WTC11 (cell line): ENCODE measurements at regions not wholly inside any gene's neighbourhood (a gene's known extent, or its start where the extent isn't known, plus 50 kb on each side); places are given as distances from the start of the nearest gene placed in this dataset.

Source experiments
- ATAC-seq: fragments of 200-7000 bp; cut with Tn5 transposase; 2 replicates; pipeline ENCODE4 v1.10.0; 2021; ENCODE audit warnings: mild to moderate bottlenecking, moderate library complexity
- CTCF ChIA-PET: fragments of 300-600 bp; sonication (Branson Sonifier 250); formaldehyde crosslinking; loops from one replicate; lab custom pipeline; 2021; ENCODE audit warnings: antibody characterized with exemption; lab: Charles Lee
- POLR2A ChIA-PET: fragments of 350-600 bp; sonication (Branson Sonifier 250); formaldehyde crosslinking; loops from one replicate; lab custom pipeline; 2021; ENCODE audit warnings: antibody characterized with exemption; lab: Charles Lee
- DNase-seq: peaks from one replicate; pipeline ENCODE4 v3.0.0; 2021; ENCODE audit warnings: low spot score
- H3K27ac Mint-ChIP-seq: 2 replicates; pipeline ENCODE4 v1.8.0; 2021; ENCODE audit warnings: mixed read lengths
- H3K27me3 Mint-ChIP-seq: 2 replicates; pipeline ENCODE4 v1.8.0; 2021; ENCODE audit warnings: low read depth, mild to moderate bottlenecking, moderate library complexity, mixed read lengths
- H3K36me3 Mint-ChIP-seq: 2 replicates; pipeline ENCODE4 v1.8.0; 2021; ENCODE audit warnings: mixed read lengths
- H3K4me1 Mint-ChIP-seq: 2 replicates; pipeline ENCODE4 v1.8.0; 2022; ENCODE audit warnings: mixed read lengths
- H3K4me3 Mint-ChIP-seq: 2 replicates; pipeline ENCODE4 v1.8.0; 2021; ENCODE audit warnings: mild to moderate bottlenecking, moderate library complexity, mixed read lengths
- H3K9me3 Mint-ChIP-seq: 2 replicates; pipeline ENCODE4 v1.8.0; 2021; ENCODE audit warnings: mixed read lengths
- HMGA2 ChIP-seq: fragments of 250-450 bp; sonication (Bioruptor Pico); IDR thresholded peaks from 2 replicates; pipeline ENCODE4 v1.4.0; 2021; ENCODE audit warnings: mild to moderate bottlenecking, moderate library complexity
- IRF2 ChIP-seq: sonication (generic); formaldehyde crosslinking; IDR thresholded peaks from 2 replicates; pipeline ENCODE4 v1.8.0; 2022; ENCODE audit warnings: low read depth, missing genetic modification reagents, borderline replicate concordance
- JAZF1 ChIP-seq: fragments of 250-450 bp; sonication (Bioruptor Pico); IDR thresholded peaks from 2 replicates; pipeline ENCODE4 v1.9.0; 2021; ENCODE audit warnings: moderate library complexity, mild to moderate bottlenecking, inconsistent platforms
- JUN ChIP-seq: sonication (generic); formaldehyde crosslinking; IDR thresholded peaks from 2 replicates; pipeline ENCODE4 v1.8.0; 2023; ENCODE audit warnings: mild to moderate bottlenecking, missing genetic modification reagents
- NFYB ChIP-seq: sonication (generic); formaldehyde crosslinking; conservative IDR thresholded peaks from 2 replicates; pipeline ENCODE4 v1.8.0; 2022; ENCODE audit warnings: low read depth, missing genetic modification reagents
- OVOL2 ChIP-seq: fragments of 250-450 bp; sonication (Bioruptor Pico); IDR thresholded peaks from 2 replicates; pipeline ENCODE4 v1.9.0; 2021; ENCODE audit warnings: mild to moderate bottlenecking, borderline replicate concordance
- SMAD3 ChIP-seq: sonication (generic); formaldehyde crosslinking; IDR thresholded peaks from 2 replicates; pipeline ENCODE4 v1.8.0; 2022; ENCODE audit warnings: missing genetic modification reagents, mild to moderate bottlenecking, borderline replicate concordance
- TCF7 ChIP-seq: sonication (generic); formaldehyde crosslinking; IDR thresholded peaks from 2 replicates; pipeline ENCODE4 v1.8.0; 2022; ENCODE audit warnings: mild to moderate bottlenecking, low read depth, missing genetic modification reagents, moderate library complexity
- TEAD4 ChIP-seq: sonication (generic); formaldehyde crosslinking; IDR thresholded peaks from 2 replicates; pipeline ENCODE4 v1.8.0; 2022; ENCODE audit warnings: mild to moderate bottlenecking, missing genetic modification reagents
- ZNF232 ChIP-seq: sonication (generic); formaldehyde crosslinking; IDR thresholded peaks from 2 replicates; pipeline ENCODE4 v1.8.0; 2022; ENCODE audit warnings: mild to moderate bottlenecking, missing genetic modification reagents
- ZNF396 ChIP-seq: fragments of 250-450 bp; sonication (Bioruptor Pico); IDR thresholded peaks from 2 replicates; pipeline ENCODE4 v1.8.0; 2021; ENCODE audit warnings: mild to moderate bottlenecking, moderate library complexity, borderline replicate concordance
- TF ChIP-seq, protein P1 (sequence below): sonication (generic); formaldehyde crosslinking; IDR thresholded peaks from 2 replicates; pipeline ENCODE4 v1.8.0; 2022; ENCODE audit warnings: missing genetic modification reagents
- TF ChIP-seq, protein P2 (sequence below): sonication (generic); formaldehyde crosslinking; IDR thresholded peaks from 2 replicates; pipeline ENCODE4 v1.8.1; 2023; ENCODE audit warnings: mild to moderate bottlenecking, missing genetic modification reagents, moderate library complexity
- TF ChIP-seq, protein P3 (sequence below): sonication (generic); formaldehyde crosslinking; IDR thresholded peaks from 2 replicates; pipeline ENCODE4 v1.8.1; 2023; ENCODE audit warnings: mild to moderate bottlenecking, missing genetic modification reagents
- TF ChIP-seq, protein P4 (sequence below): sonication (generic); formaldehyde crosslinking; IDR thresholded peaks from 2 replicates; pipeline ENCODE4 v1.8.0; 2022; ENCODE audit warnings: mild to moderate bottlenecking, missing genetic modification reagents
- TF ChIP-seq, protein P5 (sequence below): fragments of 250-450 bp; sonication (Bioruptor Pico); IDR thresholded peaks from 2 replicates; pipeline ENCODE4 v1.9.0; 2021; ENCODE audit warnings: mild to moderate bottlenecking
- TF ChIP-seq, protein P6 (sequence below): sonication (generic); formaldehyde crosslinking; IDR thresholded peaks from 2 replicates; pipeline ENCODE4 v1.8.1; 2022; ENCODE audit warnings: mild to moderate bottlenecking, missing genetic modification reagents, moderate library complexity, borderline replicate concordance
- TF ChIP-seq, protein P7 (sequence below): fragments of 250-450 bp; sonication (Bioruptor Pico); conservative IDR thresholded peaks from 2 replicates; pipeline ENCODE4 v1.9.0; 2021; ENCODE audit warnings: mild to moderate bottlenecking
- TF ChIP-seq, protein P8 (sequence below): sonication (generic); formaldehyde crosslinking; IDR thresholded peaks from 2 replicates; pipeline ENCODE4 v1.8.0; 2022; ENCODE audit warnings: mild to moderate bottlenecking, missing genetic modification reagents

DNA sequence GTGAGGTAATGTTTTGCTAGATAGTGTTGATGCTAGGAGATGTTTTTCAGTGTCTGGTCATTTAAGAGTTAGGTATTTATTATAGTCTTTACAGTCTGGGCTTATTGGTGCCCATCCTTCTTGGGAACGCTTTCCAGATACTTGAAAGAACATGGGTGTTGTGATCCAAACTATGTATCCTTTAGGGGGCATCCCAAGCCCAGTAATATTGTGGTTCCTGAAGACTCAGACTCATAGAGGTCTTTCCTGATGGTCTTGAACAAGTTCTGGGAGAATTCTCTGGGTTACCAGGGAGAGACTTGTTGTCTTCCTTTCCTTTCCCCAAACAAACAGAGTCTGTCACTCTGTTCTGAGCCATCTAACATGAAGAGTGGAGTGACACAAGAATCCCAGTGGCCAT lies 99.7 kb upstream of the LRRC3B start:
- no peak overlapping the region for H3K4me3 Mint-ChIP-seq
- ATAC-seq (peak; percentile 74), DNase-seq (no peak)
- ChIA-PET POLR2A (no interaction called here), CTCF (no interaction called here)
- no peaks in the 10 kb centered on the region for H3K4me1 Mint-ChIP-seq
- peaks cover 19% of the 10 kb centered on the region for H3K36me3 Mint-ChIP-seq
- H3K27me3 Mint-ChIP-seq = no peaks in the 10 kb centered on the region; the same call in 1 of the 2 replicates
- H3K9me3 Mint-ChIP-seq = peaks cover 43% of the 10 kb centered on the region
- no peak overlapping the region for H3K27ac Mint-ChIP-seq
- TF ChIP-seq OVOL2 (CRISPR knock-in tag) (no peak), ZNF232 (no peak)
- TF ChIP-seq, protein P1, sequence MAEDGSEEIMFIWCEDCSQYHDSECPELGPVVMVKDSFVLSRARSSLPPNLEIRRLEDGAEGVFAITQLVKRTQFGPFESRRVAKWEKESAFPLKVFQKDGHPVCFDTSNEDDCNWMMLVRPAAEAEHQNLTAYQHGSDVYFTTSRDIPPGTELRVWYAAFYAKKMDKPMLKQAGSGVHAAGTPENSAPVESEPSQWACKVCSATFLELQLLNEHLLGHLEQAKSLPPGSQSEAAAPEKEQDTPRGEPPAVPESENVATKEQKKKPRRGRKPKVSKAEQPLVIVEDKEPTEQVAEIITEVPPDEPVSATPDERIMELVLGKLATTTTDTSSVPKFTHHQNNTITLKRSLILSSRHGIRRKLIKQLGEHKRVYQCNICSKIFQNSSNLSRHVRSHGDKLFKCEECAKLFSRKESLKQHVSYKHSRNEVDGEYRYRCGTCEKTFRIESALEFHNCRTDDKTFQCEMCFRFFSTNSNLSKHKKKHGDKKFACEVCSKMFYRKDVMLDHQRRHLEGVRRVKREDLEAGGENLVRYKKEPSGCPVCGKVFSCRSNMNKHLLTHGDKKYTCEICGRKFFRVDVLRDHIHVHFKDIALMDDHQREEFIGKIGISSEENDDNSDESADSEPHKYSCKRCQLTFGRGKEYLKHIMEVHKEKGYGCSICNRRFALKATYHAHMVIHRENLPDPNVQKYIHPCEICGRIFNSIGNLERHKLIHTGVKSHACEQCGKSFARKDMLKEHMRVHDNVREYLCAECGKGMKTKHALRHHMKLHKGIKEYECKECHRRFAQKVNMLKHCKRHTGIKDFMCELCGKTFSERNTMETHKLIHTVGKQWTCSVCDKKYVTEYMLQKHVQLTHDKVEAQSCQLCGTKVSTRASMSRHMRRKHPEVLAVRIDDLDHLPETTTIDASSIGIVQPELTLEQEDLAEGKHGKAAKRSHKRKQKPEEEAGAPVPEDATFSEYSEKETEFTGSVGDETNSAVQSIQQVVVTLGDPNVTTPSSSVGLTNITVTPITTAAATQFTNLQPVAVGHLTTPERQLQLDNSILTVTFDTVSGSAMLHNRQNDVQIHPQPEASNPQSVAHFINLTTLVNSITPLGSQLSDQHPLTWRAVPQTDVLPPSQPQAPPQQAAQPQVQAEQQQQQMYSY (CRISPR knock-in tag) = no peak

DNA sequence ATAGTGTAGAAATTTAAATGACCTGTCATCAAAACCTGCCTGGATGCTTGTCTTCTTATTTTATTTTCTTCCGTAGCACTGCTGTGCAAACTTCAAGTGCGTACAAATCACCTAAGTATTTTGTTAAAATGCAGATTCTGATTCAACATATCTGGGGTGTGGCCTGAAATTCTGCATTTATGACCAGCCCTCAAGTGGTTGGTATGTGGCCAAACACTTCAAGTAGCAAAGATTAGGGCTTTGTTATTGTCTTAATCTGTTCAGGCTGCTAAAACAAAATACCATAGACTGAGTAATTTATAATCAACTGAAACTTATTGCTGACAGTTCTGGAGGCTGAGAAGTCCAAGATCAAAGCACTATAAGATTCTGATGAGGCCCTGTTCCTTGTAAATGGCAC lies 97.6 kb upstream of the LRRC3B start:
- DNase-seq (no peak), ATAC-seq (no peak)
- no peaks in the 10 kb centered on the region; the same call in 1 of the 2 replicates for H3K27me3 Mint-ChIP-seq
- H3K36me3 Mint-ChIP-seq = peaks cover 11% of the 10 kb centered on the region
- H3K27ac Mint-ChIP-seq = no peak overlapping the region
- CTCF ChIA-PET = no interaction called here
- H3K4me3 Mint-ChIP-seq = no peak overlapping the region
- POLR2A ChIA-PET = no interaction called here
- H3K4me1 Mint-ChIP-seq = no peaks in the 10 kb centered on the region
- peaks cover 48% of the 10 kb centered on the region for H3K9me3 Mint-ChIP-seq
- TF ChIP-seq ZNF232 (no peak), ZNF396 (CRISPR knock-in tag) (no peak), JUN (CRISPR knock-in tag) (no peak), TCF7 (CRISPR knock-in tag) (no peak), HMGA2 (CRISPR knock-in tag) (no peak), IRF2 (no peak), JAZF1 (CRISPR knock-in tag) (no peak), SMAD3 (no peak), NFYB (no peak), TEAD4 (no peak)
- TF ChIP-seq, protein P2, sequence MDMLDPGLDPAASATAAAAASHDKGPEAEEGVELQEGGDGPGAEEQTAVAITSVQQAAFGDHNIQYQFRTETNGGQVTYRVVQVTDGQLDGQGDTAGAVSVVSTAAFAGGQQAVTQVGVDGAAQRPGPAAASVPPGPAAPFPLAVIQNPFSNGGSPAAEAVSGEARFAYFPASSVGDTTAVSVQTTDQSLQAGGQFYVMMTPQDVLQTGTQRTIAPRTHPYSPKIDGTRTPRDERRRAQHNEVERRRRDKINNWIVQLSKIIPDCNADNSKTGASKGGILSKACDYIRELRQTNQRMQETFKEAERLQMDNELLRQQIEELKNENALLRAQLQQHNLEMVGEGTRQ = no peak
- TF ChIP-seq, protein P3, sequence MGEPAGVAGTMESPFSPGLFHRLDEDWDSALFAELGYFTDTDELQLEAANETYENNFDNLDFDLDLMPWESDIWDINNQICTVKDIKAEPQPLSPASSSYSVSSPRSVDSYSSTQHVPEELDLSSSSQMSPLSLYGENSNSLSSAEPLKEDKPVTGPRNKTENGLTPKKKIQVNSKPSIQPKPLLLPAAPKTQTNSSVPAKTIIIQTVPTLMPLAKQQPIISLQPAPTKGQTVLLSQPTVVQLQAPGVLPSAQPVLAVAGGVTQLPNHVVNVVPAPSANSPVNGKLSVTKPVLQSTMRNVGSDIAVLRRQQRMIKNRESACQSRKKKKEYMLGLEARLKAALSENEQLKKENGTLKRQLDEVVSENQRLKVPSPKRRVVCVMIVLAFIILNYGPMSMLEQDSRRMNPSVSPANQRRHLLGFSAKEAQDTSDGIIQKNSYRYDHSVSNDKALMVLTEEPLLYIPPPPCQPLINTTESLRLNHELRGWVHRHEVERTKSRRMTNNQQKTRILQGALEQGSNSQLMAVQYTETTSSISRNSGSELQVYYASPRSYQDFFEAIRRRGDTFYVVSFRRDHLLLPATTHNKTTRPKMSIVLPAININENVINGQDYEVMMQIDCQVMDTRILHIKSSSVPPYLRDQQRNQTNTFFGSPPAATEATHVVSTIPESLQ = no peak
- TF ChIP-seq, protein P4, sequence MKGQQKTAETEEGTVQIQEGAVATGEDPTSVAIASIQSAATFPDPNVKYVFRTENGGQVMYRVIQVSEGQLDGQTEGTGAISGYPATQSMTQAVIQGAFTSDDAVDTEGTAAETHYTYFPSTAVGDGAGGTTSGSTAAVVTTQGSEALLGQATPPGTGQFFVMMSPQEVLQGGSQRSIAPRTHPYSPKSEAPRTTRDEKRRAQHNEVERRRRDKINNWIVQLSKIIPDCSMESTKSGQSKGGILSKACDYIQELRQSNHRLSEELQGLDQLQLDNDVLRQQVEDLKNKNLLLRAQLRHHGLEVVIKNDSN = no peak
- TF ChIP-seq, protein P5, sequence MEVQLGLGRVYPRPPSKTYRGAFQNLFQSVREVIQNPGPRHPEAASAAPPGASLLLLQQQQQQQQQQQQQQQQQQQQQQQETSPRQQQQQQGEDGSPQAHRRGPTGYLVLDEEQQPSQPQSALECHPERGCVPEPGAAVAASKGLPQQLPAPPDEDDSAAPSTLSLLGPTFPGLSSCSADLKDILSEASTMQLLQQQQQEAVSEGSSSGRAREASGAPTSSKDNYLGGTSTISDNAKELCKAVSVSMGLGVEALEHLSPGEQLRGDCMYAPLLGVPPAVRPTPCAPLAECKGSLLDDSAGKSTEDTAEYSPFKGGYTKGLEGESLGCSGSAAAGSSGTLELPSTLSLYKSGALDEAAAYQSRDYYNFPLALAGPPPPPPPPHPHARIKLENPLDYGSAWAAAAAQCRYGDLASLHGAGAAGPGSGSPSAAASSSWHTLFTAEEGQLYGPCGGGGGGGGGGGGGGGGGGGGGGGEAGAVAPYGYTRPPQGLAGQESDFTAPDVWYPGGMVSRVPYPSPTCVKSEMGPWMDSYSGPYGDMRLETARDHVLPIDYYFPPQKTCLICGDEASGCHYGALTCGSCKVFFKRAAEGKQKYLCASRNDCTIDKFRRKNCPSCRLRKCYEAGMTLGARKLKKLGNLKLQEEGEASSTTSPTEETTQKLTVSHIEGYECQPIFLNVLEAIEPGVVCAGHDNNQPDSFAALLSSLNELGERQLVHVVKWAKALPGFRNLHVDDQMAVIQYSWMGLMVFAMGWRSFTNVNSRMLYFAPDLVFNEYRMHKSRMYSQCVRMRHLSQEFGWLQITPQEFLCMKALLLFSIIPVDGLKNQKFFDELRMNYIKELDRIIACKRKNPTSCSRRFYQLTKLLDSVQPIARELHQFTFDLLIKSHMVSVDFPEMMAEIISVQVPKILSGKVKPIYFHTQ (CRISPR knock-in tag) = no peak
- TF ChIP-seq, protein P6, sequence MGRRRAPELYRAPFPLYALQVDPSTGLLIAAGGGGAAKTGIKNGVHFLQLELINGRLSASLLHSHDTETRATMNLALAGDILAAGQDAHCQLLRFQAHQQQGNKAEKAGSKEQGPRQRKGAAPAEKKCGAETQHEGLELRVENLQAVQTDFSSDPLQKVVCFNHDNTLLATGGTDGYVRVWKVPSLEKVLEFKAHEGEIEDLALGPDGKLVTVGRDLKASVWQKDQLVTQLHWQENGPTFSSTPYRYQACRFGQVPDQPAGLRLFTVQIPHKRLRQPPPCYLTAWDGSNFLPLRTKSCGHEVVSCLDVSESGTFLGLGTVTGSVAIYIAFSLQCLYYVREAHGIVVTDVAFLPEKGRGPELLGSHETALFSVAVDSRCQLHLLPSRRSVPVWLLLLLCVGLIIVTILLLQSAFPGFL (CRISPR knock-in tag) = no peak
- TF ChIP-seq, protein P7, sequence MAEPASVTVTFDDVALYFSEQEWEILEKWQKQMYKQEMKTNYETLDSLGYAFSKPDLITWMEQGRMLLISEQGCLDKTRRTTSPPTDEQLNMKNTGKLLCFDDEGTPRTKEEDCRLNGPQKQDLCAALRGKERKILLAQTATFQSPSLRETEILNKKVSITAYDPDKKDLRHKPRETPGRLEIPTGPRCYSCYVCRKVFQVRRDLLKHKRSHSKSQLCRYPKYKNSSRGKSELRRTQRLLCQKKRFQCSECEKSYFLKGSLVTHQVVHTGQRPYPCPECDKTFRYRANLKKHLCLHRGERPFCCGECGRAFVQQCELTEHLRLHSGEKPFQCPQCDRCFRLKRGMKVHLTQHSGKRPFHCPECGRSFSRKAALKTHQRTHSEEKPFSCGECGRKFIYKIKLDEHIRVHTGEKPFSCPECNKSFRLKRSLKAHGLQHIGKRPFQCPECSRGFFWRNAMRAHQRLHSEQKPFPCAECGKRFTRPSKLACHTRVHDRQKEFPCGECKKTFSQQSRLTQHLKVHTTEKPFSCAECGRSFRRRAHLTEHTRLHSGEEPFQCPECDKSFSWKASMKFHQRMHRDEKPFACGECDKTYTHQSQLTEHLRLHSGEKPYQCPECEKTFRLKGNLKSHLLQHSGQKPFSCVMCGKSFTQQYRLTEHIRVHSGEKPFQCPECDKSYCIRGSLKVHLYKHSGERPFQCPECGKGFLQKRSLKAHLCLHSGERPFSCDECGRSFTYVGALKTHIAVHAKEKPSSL = no peak
- TF ChIP-seq, protein P8, sequence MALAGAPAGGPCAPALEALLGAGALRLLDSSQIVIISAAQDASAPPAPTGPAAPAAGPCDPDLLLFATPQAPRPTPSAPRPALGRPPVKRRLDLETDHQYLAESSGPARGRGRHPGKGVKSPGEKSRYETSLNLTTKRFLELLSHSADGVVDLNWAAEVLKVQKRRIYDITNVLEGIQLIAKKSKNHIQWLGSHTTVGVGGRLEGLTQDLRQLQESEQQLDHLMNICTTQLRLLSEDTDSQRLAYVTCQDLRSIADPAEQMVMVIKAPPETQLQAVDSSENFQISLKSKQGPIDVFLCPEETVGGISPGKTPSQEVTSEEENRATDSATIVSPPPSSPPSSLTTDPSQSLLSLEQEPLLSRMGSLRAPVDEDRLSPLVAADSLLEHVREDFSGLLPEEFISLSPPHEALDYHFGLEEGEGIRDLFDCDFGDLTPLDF (CRISPR knock-in tag) = no peak
